H1 (cell line): ENCODE measurements at regions not wholly inside any gene's neighbourhood (a gene's known extent, or its start where the extent isn't known, plus 50 kb on each side); places are given as distances from the start of the nearest gene placed in this dataset.

Experiments
- CTCF ChIA-PET: fragments of 300-600 bp; sonication (Branson Sonifier 250); formaldehyde crosslinking; loops from one replicate; lab custom pipeline; 2021; ENCODE audit not compliant: partially characterized antibody; lab: Charles Lee
- POLR2A ChIA-PET: fragments of 300-600 bp; sonication (Branson Sonifier 250); formaldehyde crosslinking; loops from one replicate; lab custom pipeline; 2021; ENCODE audit warnings: inconsistent platforms; ENCODE audit not compliant: partially characterized antibody; lab: Charles Lee
- DNase-seq, 2 experiments: peaks; one replicate each; pipeline versions ENCODE4 v3.0.0 to v3.0.0-alpha.2; 2010 to 2022; ENCODE audit warnings: low spot score in 2 of 2, low read depth in 1 of 2, mixed read lengths in 1 of 2
- FAIRE-seq: peaks from 2 replicates; lab custom pipeline; 2011; peaks lifted over from hg19 to GRCh38; lab: Jason Lieb, UNC
- H2AFZ ChIP-seq: 2 replicates; pipeline ENCODE4 v1.8.1; 2012; ENCODE audit warnings: low read length, inconsistent platforms
- H2AK5ac ChIP-seq: 2 replicates; pipeline ENCODE4 v1.6.1; 2013; ENCODE audit warnings: low read depth, low read length
- H2BK120ac ChIP-seq: replicated peaks from 2 replicates; pipeline ENCODE3; 2013; ENCODE audit warnings: low read depth, low read length, inconsistent platforms
- H2BK12ac ChIP-seq: 2 replicates; pipeline ENCODE4 v1.6.1; 2013; ENCODE audit warnings: low read depth, low read length
- H2BK15ac ChIP-seq: 2 replicates; pipeline ENCODE4 v1.6.1; 2013; ENCODE audit warnings: low read length
- H2BK20ac ChIP-seq: 2 replicates; pipeline ENCODE4 v1.6.1; 2013; ENCODE audit warnings: low read length
- H2BK5ac ChIP-seq: 2 replicates; pipeline ENCODE4 v1.6.1; 2013; ENCODE audit warnings: low read depth, low read length
- H3K14ac ChIP-seq: 2 replicates; pipeline ENCODE4 v1.6.1; 2013; ENCODE audit warnings: inconsistent platforms; ENCODE audit not compliant: insufficient read length
- H3K18ac ChIP-seq: 2 replicates; pipeline ENCODE4 v1.6.1; 2013; ENCODE audit warnings: low read length; ENCODE audit errors: extremely low read depth
- H3K23ac ChIP-seq: 2 replicates; pipeline ENCODE4 v1.6.1; 2013; ENCODE audit warnings: inconsistent platforms; ENCODE audit not compliant: insufficient read length
- H3K23me2 ChIP-seq: 2 replicates; pipeline ENCODE4 v1.6.1; 2013; ENCODE audit warnings: low read depth, low read length
- H3K27ac ChIP-seq: 2 replicates; pipeline ENCODE4 v1.6.1; 2011; ENCODE audit warnings: low read depth, low read length, inconsistent platforms
- H3K27me3 ChIP-seq, 4 experiments: replicated peaks in 1 of 4; 1 replicate in 1 of 4; 2 replicates in 3 of 4; pipeline versions ENCODE4 v1.6.1 to v1.8.1; 2011 to 2013; ENCODE audit warnings: low read length in 3 of 4, mild to moderate bottlenecking in 3 of 4, inconsistent platforms in 2 of 4, mixed read lengths in 2 of 4, moderate library complexity in 1 of 4; ENCODE audit not compliant: control insufficient read depth in 3 of 4, insufficient read depth in 3 of 4; ENCODE audit errors: extremely low read depth in 1 of 4
- H3K36me3 ChIP-seq, 4 experiments: 2 replicates each; pipeline versions ENCODE4 v1.6.1 to v1.8.1; 2011 to 2013; ENCODE audit warnings: mild to moderate bottlenecking in 4 of 4, low read length in 3 of 4, moderate library complexity in 2 of 4, control low read depth in 1 of 4, inconsistent platforms in 1 of 4; ENCODE audit not compliant: insufficient read depth in 4 of 4, control insufficient read depth in 2 of 4
- H3K4ac ChIP-seq: replicated peaks from 2 replicates; pipeline ENCODE3; 2013; ENCODE audit warnings: low read length, low read depth, mixed read lengths, inconsistent platforms; ENCODE audit not compliant: insufficient read length
- H3K4me1 ChIP-seq, 4 experiments: replicated peaks in 1 of 4; 1 replicate in 1 of 4; 2 replicates in 3 of 4; pipeline versions ENCODE4 v1.6.1 to v1.8.1; 2011 to 2013; ENCODE audit warnings: low read length in 3 of 4, inconsistent platforms in 2 of 4, mixed read lengths in 1 of 4; ENCODE audit not compliant: insufficient read depth in 4 of 4, control insufficient read depth in 3 of 4
- H3K4me2 ChIP-seq, 2 experiments: 2 replicates each; pipeline versions ENCODE4 v1.6.1 to v1.8.1; 2011 to 2013; ENCODE audit warnings: low read depth in 2 of 2, low read length in 2 of 2, control low read depth in 1 of 2, inconsistent platforms in 1 of 2, mild to moderate bottlenecking in 1 of 2; ENCODE audit not compliant: insufficient read depth in 1 of 2
- H3K4me3 ChIP-seq, 4 experiments: fragments of 200-600, 300-600 bp in 1 of 4; sonication (generic), shearing (Covaris generic), sonication (Bioruptor Twin) in 1 of 4; 2 replicates each; pipeline versions ENCODE4 v1.5.1 to v1.8.1; 2011 to 2016; ENCODE audit warnings: low read length in 4 of 4, low read depth in 3 of 4, control low read depth in 2 of 4, inconsistent platforms in 2 of 4, mild to moderate bottlenecking in 2 of 4, mixed read lengths in 1 of 4, moderate library complexity in 1 of 4; ENCODE audit not compliant: insufficient read depth in 2 of 4; ENCODE audit errors: extremely low read depth in 1 of 4
- H3K56ac ChIP-seq: replicated peaks from 2 replicates; pipeline ENCODE3; 2013; ENCODE audit warnings: low read depth, mild to moderate bottlenecking, mixed read lengths, low read length, inconsistent platforms; ENCODE audit not compliant: insufficient read length
- H3K79me1 ChIP-seq: 2 replicates; pipeline ENCODE4 v1.6.1; 2013; ENCODE audit warnings: low read depth, low read length, control low read depth
- H3K79me2 ChIP-seq, 2 experiments: 2 replicates each; pipeline versions ENCODE4 v1.6.1 to v1.8.1; 2012 to 2013; ENCODE audit warnings: low read length in 2 of 2, mild to moderate bottlenecking in 2 of 2, inconsistent platforms in 1 of 2; ENCODE audit not compliant: insufficient read depth in 2 of 2, control insufficient read depth in 1 of 2
- H3K9ac ChIP-seq, 4 experiments: replicated peaks in 1 of 4; 1 replicate in 1 of 4; 2 replicates in 3 of 4; pipeline versions ENCODE4 v1.6.1 to v1.8.1; 2011 to 2013; ENCODE audit warnings: low read depth in 3 of 4, low read length in 3 of 4, control low read depth in 2 of 4, mild to moderate bottlenecking in 2 of 4, moderate library complexity in 2 of 4, inconsistent platforms in 1 of 4; ENCODE audit errors: extremely low read depth in 1 of 4
- H3K9me3 ChIP-seq, 2 experiments: 2 replicates each; pipeline versions ENCODE4 v1.6.1 to v1.8.1; 2012 to 2013; ENCODE audit warnings: mild to moderate bottlenecking in 2 of 2, moderate library complexity in 2 of 2, control low read depth in 1 of 2, inconsistent platforms in 1 of 2, low read depth in 1 of 2, low read length in 1 of 2, mixed read lengths in 1 of 2; ENCODE audit not compliant: insufficient read depth in 2 of 2
- H4K20me1 ChIP-seq, 2 experiments: replicated peaks in 1 of 2; 2 replicates each; pipeline versions ENCODE3 to v1.8.1; 2011 to 2013; ENCODE audit warnings: inconsistent platforms in 2 of 2, low read length in 2 of 2, mild to moderate bottlenecking in 1 of 2; ENCODE audit not compliant: insufficient read depth in 2 of 2, control insufficient read depth in 1 of 2
- H4K5ac ChIP-seq: 2 replicates; pipeline ENCODE4 v1.6.1; 2013; ENCODE audit warnings: low read length, low read depth, mixed read lengths, inconsistent platforms; ENCODE audit not compliant: insufficient read length
- H4K8ac ChIP-seq: 2 replicates; pipeline ENCODE4 v1.8.0; 2013; ENCODE audit warnings: mild to moderate bottlenecking, moderate library complexity, low read length, inconsistent platforms; ENCODE audit not compliant: insufficient read depth; ENCODE audit errors: extremely low read depth
- H4K91ac ChIP-seq: replicated peaks from 2 replicates; pipeline ENCODE3; 2013; ENCODE audit warnings: low read length, mixed read lengths, inconsistent platforms; ENCODE audit not compliant: insufficient read length
- EP300 ChIP-seq, 2 experiments: IDR thresholded peaks; 1 replicate in 1 of 2; 2 replicates in 1 of 2; pipeline ENCODE4 v1.6.1; 2011 to 2012; ENCODE audit warnings: low read depth in 2 of 2, low read length in 2 of 2, mild to moderate bottlenecking in 2 of 2, borderline replicate concordance in 1 of 2, inconsistent platforms in 1 of 2, moderate library complexity in 1 of 2
- RBBP5 ChIP-seq: IDR thresholded peaks from 2 replicates; pipeline ENCODE4 v1.7.1; 2012; ENCODE audit warnings: low read depth, mild to moderate bottlenecking, inconsistent platforms, low read length, moderate library complexity, borderline replicate concordance
- WGBS, 2 experiments: shearing (Covaris generic) in 1 of 2; methylation state at CpG; one replicate each; pipeline versions ENCODE4 v1.1.6 to v1.1.7; 2013 to 2015; ENCODE audit warnings: low lambda C conversion rate in 2 of 2, mixed read lengths in 2 of 2, inconsistent platforms in 1 of 2, low coverage in 1 of 2, missing lambda C conversion rate in 1 of 2; ENCODE audit not compliant: insufficient replicate concordance in 2 of 2, insufficient coverage in 1 of 2, insufficient read length in 1 of 2; ENCODE audit errors: extremely low coverage in 1 of 2, missing lambda C conversion rate in 1 of 2; 5-methylcytosine and 5-hydroxymethylcytosine counted together

DNA sequence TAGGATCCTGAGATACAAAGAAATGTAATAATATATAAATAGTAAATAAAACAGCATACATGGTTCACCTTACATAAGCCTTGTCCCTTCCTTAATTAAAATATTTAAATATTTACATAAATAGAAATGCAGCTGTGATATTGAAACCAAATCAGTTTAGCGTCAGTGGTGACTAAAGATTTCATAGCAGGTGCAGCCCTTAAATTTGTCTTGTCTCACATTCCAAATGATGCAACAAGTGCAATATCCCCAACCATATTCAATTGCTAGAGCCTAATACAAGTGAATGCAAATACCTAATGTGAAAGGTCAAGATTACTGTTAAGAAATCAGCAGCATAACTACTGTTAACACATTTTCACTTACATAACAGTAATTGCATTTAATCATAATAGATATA lies 539.5 kb downstream of the NYAP2 start:
- H3K79me2 ChIP-seq: no peaks in the 10 kb centered on the region
- H3K4ac ChIP-seq: no peak overlapping the region
- H3K14ac ChIP-seq: no peak overlapping the region
- no peaks in the 10 kb centered on the region for H3K4me1 ChIP-seq
- H2BK120ac ChIP-seq: no peak overlapping the region
- H3K9ac ChIP-seq: no peak overlapping the region
- H3K79me1 ChIP-seq: no peaks in the 10 kb centered on the region
- H2BK5ac ChIP-seq: no peak overlapping the region
- no peaks in the 10 kb centered on the region for H3K9me3 ChIP-seq
- H4K5ac ChIP-seq: no peak overlapping the region
- no peak for TF ChIP-seq RBBP5
- TF ChIP-seq EP300 (IDR thresholded peaks at IDR 0.05; ENCODE audit: borderline replicate concordance in 1 of 2, low read depth in 2 of 2, low read length in 2 of 2): no peak
- no peak overlapping the region for H3K18ac ChIP-seq
- ChIA-PET CTCF (interaction anchor here (0.6 to 1.0 kb wide), 3 partner anchors 20 to 1156 kb away, joined by 3 read pairs; no protein-coding TSS in a partner anchor), POLR2A (no interaction called here)
- no peak overlapping the region for H2BK15ac ChIP-seq
- DNase-seq (no peak), FAIRE-seq (no peak)
- H3K36me3 ChIP-seq: no peaks in the 10 kb centered on the region
- H3K4me2 ChIP-seq: no peak overlapping the region
- H3K56ac ChIP-seq: no peak overlapping the region
- no peak overlapping the region for H3K27ac ChIP-seq
- no peak overlapping the region for H2AK5ac ChIP-seq
- H4K8ac ChIP-seq: no peak overlapping the region
- H4K91ac ChIP-seq: no peak overlapping the region
- no peaks in the 10 kb centered on the region for H3K23me2 ChIP-seq
- no peak overlapping the region for H3K23ac ChIP-seq
- H3K27me3 ChIP-seq: no peaks in the 10 kb centered on the region
- no peak overlapping the region for H2BK12ac ChIP-seq
- H3K4me3 ChIP-seq: no peak overlapping the region
- H2BK20ac ChIP-seq: no peak overlapping the region
- no peak overlapping the region for H2AFZ ChIP-seq
- 96% methylated on average over 1 of the region's 1 CpG; no CpG with 5 or more reads in 1 of the 2 experiments for WGBS, 2 experiments
- no peaks in the 10 kb centered on the region for H4K20me1 ChIP-seq
